GM10266 (cell line): ENCODE measurements at regions not wholly inside any gene's neighbourhood (a gene's known extent, or its start where the extent isn't known, plus 50 kb on each side); places are given as distances from the start of the nearest gene placed in this dataset.

ENCODE experiments used
- DNase-seq: peaks from one replicate; pipeline ENCODE4 v3.0.0; 2012; ENCODE audit errors: extremely low spot score
- CTCF ChIP-seq: IDR thresholded peaks from 2 replicates; pipeline ENCODE4 v1.5.1; 2012; ENCODE audit warnings: mild to moderate bottlenecking, low read depth; ENCODE audit not compliant: control insufficient read depth, insufficient read depth; ENCODE audit errors: missing control alignments

GRCh38 chr2:147172493-147173188, 672.2 kb upstream of the ACVR2A start:
- no peak for TF ChIP-seq CTCF
- DNase-seq = no peak

- no peak for DNase-seq
- TF ChIP-seq CTCF = no peak
These were observed 672.9 kb upstream of the ACVR2A start for GRCh38 chr2:147171941-147172340.

- TF ChIP-seq CTCF = no peak
- no peak for DNase-seq
These were observed 673.9 kb upstream of the ACVR2A start for GRCh38 chr2:147170932-147171331.

GRCh38 chr2:147165697-147166382, 679.0 kb upstream of the ACVR2A start:
- TF ChIP-seq CTCF = no peak

GRCh38 chr2:147164563-147164962, 680.3 kb upstream of the ACVR2A start:
- TF ChIP-seq CTCF = no peak
- DNase-seq = no peak

More at GRCh38 chr2:147165697-147166382, 679.0 kb upstream of the ACVR2A start:
- DNase-seq = no peak

- no peak for TF ChIP-seq CTCF
These were observed 683.1 kb upstream of the ACVR2A start for GRCh38 chr2:147161746-147162145.

GRCh38 chr2:147156970-147157369, 687.9 kb upstream of the ACVR2A start:
- no peak for DNase-seq
- no peak for TF ChIP-seq CTCF

More at GRCh38 chr2:147161746-147162145, 683.1 kb upstream of the ACVR2A start:
- DNase-seq = no peak
